ENCODE measurements at regions not wholly inside any gene's neighbourhood (a gene's known extent, or its start where the extent isn't known, plus 50 kb on each side); places are given as distances from the start of the nearest gene placed in this dataset.

- no peak for DNase-seq
Measured at GRCh38 chrX:20861113-20861512, 513.1 kb upstream of the CNKSR2 start.

- no peak for DNase-seq
Measured at GRCh38 chrX:20857746-20858145, 516.5 kb upstream of the CNKSR2 start.

- DNase-seq, result no peak
Measured at GRCh38 chrX:20838477-20838876, 535.7 kb upstream of the CNKSR2 start.

GRCh38 chrX:20829665-20830491 lies 544.3 kb upstream of the CNKSR2 start:
- DNase-seq, result no peak

GRCh38 chrX:20825984-20826383 lies 548.2 kb upstream of the CNKSR2 start:
- DNase-seq, result no peak

- no peak for DNase-seq
Measured at GRCh38 chrX:20803971-20804370, 537.3 kb upstream of the RPS6KA3 start.

GRCh38 chrX:20802036-20802435 lies 535.3 kb upstream of the RPS6KA3 start:
- no peak for DNase-seq

GRCh38 chrX:20796450-20796849 lies 529.7 kb upstream of the RPS6KA3 start:
- DNase-seq, result no peak

- no peak for DNase-seq
Measured at GRCh38 chrX:20789103-20789502, 522.4 kb upstream of the RPS6KA3 start.

- no peak for DNase-seq
Measured at GRCh38 chrX:20767346-20767745, 500.6 kb upstream of the RPS6KA3 start.

GRCh38 chrX:20756585-20756984 lies 489.9 kb upstream of the RPS6KA3 start:
- no peak for DNase-seq

- DNase-seq, result no peak
Measured at GRCh38 chrX:20753076-20753475, 486.4 kb upstream of the RPS6KA3 start.

GRCh38 chrX:20746690-20747089 lies 480.0 kb upstream of the RPS6KA3 start:
- DNase-seq, result no peak

- DNase-seq, result no peak
Measured at GRCh38 chrX:20743046-20743445, 476.3 kb upstream of the RPS6KA3 start.

GRCh38 chrX:20742106-20742505 lies 475.4 kb upstream of the RPS6KA3 start:
- DNase-seq, result no peak

- DNase-seq, result no peak
Measured at GRCh38 chrX:20740443-20740842, 473.7 kb upstream of the RPS6KA3 start.

GRCh38 chrX:20739038-20739745 lies 472.5 kb upstream of the RPS6KA3 start:
- DNase-seq, result no peak

- no peak for DNase-seq
Measured at GRCh38 chrX:20729416-20729815, 462.7 kb upstream of the RPS6KA3 start.

- no peak for DNase-seq
Measured at GRCh38 chrX:20727447-20727846, 460.7 kb upstream of the RPS6KA3 start.

- DNase-seq, result no peak
Measured at GRCh38 chrX:20720954-20721626, 454.4 kb upstream of the RPS6KA3 start.

- no peak for DNase-seq
Measured at GRCh38 chrX:20718592-20719380, 452.1 kb upstream of the RPS6KA3 start.

GRCh38 chrX:20715176-20715575 lies 448.5 kb upstream of the RPS6KA3 start:
- no peak for DNase-seq

- no peak for DNase-seq
Measured at GRCh38 chrX:20712811-20713210, 446.1 kb upstream of the RPS6KA3 start.
